ENCODE measurements at regions not wholly inside any gene's neighbourhood (a gene's known extent, or its start where the extent isn't known, plus 50 kb on each side); places are given as distances from the start of the nearest gene placed in this dataset.
"Not testable (repeated sequence)": the region's sequence is repeated elsewhere in the genome, so short reads cannot be mapped to it uniquely, and the experiment has no call there.

DNA sequence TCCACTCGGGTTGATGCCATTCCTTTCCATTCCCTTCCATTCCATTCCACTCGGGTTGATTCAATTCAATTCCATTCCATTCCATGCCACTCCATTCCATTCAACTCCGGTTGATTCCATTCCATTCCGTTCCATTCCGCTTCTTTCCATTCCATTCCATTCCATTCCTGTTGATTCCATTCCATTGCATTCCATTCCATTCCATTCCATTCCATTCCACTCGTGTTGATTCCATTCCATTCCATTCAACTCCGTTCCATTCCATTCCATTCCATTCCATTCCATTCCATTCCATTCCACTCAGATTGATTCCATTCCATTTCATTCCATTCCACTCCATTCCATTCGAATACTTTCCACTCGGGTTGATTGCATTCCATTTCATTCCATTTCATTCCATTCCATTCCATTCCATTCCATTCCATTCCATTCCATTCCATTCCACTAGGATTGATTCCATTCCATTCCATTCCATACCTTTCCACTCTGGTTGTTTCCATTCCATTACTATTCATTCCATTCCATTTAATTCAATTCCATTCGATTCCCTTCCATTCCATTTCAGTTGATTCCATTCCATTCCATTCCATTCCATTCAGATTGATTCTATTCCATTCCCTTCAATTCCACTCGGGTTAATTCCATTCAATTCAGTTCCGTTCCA lies 1141.8 kb downstream of the RPIA start:
- no peak for DNase-seq (ENCODE audit: low read depth)

- DNase-seq (ENCODE audit: low read depth), result no peak
These were observed 1142.3 kb downstream of the RPIA start for GRCh38 chr2:89833780-89834117.

GRCh38 chr2:89834306-89834705 lies 1142.8 kb downstream of the RPIA start:
- no peak for DNase-seq (ENCODE audit: low read depth)

DNA sequence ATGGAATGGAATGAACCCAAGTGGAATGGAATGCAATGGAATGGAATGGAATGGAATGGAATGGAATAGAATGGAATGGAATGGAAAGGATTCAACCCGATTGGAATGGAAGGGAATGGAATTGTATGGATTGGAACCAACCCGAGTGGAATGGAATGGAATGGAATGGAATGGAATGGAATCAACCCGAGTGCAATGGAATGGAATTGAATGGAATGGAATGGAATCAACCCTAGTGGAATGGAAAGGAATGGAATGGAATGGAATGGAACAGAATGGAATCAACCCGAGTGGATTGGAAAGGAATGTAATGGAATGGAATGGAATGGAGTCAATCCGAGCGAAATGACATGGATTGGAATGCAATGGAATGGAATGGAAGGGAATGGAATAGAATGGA lies 1144.9 kb downstream of the RPIA start:
- peak; percentile 21 for DNase-seq (ENCODE audit: low read depth)

GRCh38 chr2:89837962-89838625 lies 1146.6 kb downstream of the RPIA start:
- no peak for DNase-seq (ENCODE audit: low read depth)

- DNase-seq (ENCODE audit: low read depth), result not testable (repeated sequence)
These were observed 1148.7 kb downstream of the RPIA start for GRCh38 chr2:89840175-89840574.

DNA sequence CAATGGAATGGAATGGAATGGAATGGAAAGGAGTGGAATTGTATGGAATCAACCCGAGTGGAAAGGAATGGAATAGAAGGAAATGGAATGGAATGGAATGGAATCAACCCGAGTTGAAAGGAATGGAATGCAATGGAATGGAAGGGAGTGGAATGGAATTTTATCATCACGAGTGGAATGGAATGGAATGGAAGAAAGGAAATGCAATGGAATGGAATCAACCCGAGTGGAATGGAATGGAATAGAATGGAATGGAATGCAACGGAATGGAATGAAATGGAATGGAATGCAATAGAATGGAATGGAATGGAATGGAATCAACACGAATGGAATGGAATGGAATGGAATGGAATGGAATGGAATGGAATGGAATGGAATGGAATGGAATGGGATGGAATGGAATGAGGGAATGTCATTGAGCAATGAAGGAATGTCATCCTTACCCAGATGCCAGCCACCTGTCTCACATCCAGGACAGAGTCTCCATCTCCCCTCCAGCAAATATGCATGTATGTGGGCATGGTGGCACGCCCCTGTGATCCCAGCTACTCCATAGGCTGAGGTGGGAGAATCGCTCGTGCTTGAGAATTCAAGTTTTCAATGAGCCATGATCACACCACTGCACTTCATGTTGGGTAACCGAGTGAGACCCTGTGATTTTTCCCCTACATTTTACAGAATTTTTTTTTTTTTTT lies 1149.5 kb downstream of the RPIA start:
- DNase-seq (ENCODE audit: low read depth), result not testable (repeated sequence)

DNA sequence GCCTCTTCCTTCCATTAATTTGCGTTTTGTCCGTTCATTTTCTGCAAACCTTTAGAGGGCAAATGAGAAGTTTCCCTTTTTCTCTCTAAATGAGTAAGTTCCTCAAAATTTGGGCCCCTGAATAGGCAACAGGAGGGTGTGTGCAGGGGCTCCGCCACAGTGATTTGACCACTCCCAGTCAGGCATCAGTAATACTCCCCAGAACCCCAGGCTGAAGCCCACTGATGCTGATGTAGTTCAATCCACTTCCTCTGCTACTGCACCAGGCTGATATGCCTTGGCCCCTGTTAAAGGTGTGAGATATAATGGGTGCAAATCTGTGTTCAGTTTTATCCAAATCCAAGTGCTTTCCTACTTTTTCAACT lies 1150.0 kb downstream of the RPIA start:
- no peak for DNase-seq (ENCODE audit: low read depth)

GRCh38 chr2:89842180-89842908 lies 1150.9 kb downstream of the RPIA start:
- DNase-seq (ENCODE audit: low read depth), result no peak

GRCh38 chr2:89844221-89844943 lies 1152.9 kb downstream of the RPIA start:
- no peak for DNase-seq (ENCODE audit: low read depth)

DNA sequence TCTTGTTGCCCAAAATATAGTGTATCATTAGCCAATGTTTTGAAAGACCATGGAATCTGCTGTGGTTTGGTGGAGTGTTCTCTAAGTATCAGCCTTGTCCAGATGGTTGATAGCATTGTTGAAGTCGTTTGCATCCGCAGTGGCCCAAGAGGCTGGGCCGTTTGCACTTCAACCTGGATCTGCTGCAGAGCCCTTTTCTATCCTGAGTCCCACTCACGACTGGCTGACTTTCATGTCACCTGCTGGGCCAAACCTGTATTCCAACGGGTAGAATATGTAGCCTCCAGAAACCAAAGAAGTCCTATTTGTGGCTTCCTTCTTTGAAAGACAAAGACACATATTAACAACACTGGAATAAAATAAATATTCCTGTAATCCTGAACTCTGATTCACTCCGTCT lies 1154.1 kb downstream of the RPIA start:
- no peak for DNase-seq (ENCODE audit: low read depth)

DNA sequence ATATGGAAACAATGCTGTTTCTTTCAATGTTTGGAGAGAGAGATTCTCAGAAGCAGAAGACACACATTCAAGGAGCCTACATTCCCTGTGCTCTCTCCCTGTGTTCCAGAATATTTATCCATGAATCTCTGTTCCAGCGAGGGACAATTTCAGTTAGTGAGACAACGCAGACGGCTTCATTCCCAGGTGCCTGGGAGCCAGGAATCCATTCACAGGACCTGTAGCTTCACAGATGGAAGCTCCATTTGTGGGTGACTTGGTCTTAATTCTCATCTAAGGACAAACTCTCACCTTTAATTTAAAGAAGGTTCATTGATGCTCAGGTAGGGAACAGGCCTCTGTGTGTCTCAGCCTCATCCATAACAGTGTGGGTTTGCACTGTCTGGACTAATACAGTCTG lies 1156.6 kb downstream of the RPIA start:
- no peak for DNase-seq (ENCODE audit: low read depth)

DNA sequence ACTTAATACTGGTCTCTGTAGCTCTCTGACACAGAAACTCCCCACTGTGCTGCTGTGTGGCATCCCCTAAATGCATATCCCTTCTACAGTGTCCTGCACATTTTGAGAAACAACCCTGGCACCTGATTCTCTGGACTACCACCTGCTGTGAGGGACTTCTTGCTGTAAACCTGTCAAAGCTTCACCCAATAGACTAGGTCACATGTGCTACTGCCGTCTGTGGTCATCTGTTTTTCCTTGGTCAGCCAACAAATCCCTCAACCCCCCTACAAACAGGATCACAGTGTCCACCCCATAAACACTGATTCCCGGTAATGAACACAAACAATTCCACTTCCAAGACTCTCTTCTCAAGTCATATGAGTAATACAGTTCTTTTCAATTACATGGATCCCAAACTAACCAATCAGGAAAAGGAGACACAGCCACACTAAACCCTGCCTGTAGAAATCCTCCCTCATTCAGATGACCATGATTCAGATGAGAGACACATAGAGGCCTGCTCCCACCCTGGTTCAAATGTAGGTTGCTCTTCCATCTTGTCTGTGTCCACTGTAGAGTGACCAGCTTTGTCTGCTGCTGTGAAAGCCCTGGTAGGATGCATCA lies 1157.4 kb downstream of the RPIA start:
- no peak for DNase-seq (ENCODE audit: low read depth)

- no peak for DNase-seq (ENCODE audit: low read depth)
These were observed 1158.3 kb downstream of the RPIA start for GRCh38 chr2:89849731-89850130.

DNA sequence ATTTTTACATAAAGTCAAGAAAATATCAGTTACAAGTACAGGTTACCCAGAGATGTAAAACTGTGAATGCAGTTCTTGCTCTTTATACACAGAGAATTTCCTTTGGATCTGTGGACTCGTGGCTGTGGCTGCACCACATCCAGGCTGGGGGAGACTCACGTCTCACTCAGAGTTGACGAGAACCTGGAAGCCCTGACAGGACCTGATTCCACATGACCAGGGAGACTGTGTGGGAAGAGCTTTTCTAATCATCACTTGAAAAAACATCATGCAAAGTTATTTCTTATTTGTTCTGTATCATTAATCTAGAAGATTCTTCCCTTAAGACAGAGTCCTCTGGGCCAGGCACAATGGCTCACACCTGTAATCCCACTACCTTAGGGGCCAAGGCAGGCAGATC lies 1159.0 kb downstream of the RPIA start:
- no peak for DNase-seq (ENCODE audit: low read depth)

DNA sequence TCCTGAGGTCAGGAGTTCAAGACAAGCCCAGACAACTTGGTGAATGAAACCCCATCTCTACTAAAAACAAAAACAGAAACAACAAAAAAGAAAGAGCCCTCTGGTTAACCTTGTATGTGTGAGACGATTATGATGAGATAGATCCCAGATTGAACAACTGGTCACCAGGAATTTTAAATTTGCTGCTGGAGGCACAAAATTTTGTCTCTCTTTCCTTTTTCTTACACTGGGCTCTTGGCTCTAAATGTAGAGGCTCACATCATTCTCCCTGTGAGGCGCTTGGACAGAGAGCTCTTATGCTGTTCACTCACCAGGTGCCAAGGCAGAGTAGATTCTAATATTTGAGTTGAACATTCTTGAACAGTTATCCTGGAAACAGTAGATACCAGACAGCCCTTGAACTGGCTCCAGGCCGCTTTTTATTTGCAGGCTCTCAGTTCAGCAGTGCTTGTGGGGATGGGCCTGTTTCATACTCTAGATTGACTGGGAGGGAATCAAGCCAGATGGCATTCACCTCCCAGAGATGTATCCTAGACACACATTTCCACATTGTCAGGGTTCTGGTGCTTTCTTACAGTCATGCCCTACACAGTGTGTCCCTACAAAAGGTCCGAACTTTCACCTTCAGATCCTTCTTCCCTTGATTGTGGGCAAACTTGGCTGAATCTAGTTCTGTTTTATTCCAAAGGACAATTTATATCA lies 1159.6 kb downstream of the RPIA start:
- no peak for DNase-seq (ENCODE audit: low read depth)

DNA sequence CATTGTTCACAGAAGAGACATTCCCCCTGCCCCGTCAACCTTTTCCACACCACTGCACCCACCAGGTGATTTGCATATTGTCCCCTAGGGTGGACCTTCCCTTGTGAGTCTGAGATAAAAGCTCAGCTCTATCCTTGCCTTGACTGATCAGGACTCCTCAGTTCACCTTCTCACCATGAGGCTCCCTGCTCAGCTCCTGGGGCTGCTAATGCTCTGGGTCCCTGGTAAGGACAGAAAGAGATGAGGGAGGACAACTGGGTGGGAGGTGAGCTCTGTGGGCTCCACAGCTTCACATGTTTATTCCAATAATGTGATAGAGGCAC lies 1160.1 kb downstream of the RPIA start:
- DNase-seq (ENCODE audit: low read depth), result no peak

DNA sequence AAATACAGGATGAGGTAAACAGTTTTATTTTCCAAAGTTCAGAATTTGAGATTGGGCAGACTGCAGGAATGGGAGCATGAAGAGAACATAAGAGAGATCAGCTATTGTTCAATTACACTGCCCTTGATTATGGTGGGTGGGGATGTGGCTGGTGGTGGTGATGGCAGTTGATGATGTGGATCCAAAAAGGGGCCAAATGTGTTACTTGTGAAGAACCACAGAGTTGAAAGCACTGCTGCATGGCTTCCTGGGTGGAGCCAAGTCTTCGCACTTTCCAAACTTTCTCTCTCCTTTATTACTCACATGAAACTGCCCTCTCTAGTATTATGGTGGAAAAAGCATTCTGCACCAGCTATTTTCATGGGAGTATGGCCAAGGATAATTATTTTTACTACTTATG lies 1162.0 kb downstream of the RPIA start:
- DNase-seq (ENCODE audit: low read depth), result not testable (repeated sequence)

GRCh38 chr2:89855752-89856151 lies 1164.3 kb downstream of the RPIA start:
- peak; percentile 30 for DNase-seq (ENCODE audit: low read depth)

DNA sequence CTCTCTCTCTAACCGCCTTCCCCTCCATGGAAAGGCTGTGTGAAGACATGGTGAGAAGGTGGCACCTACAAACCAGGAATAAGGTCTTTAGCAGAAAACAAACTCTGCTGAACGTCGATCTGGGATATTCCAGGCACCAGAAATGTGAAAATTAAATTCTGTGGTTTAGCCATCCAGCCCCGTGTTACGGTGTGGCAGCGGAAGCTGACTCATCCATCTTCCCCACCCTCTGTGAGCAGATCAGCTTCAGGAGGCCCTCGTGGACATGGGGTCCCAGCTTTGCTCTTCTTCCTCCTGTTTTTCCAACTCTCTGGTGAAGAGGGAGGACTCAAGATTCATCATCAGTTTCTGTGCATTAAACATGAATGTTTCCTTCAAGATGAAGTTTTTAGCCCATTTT lies 1164.8 kb downstream of the RPIA start:
- not testable (repeated sequence) for DNase-seq (ENCODE audit: low read depth)

- not testable (repeated sequence) for DNase-seq (ENCODE audit: low read depth)
These were observed 1170.7 kb downstream of the RPIA start for GRCh38 chr2:89862164-89862563.
